NCI-H82 (cell line): ENCODE measurements at regions not wholly inside any gene's neighbourhood (a gene's known extent, or its start where the extent isn't known, plus 50 kb on each side); places are given as distances from the start of the nearest gene placed in this dataset.
A peak's percentile ranks its signal among the peaks of the same experiment; 100 is the strongest.

Experiments
- DNase-seq: peaks from one replicate; lab custom pipeline; 2025; lab: John Stamatoyannopoulos, UW

GRCh38 chr1:192949783-192950182 lies 109.4 kb downstream of the UCHL5 start:
- DNase-seq, result peak; percentile 74

- DNase-seq, result no peak
These were observed 108.2 kb downstream of the UCHL5 start for GRCh38 chr1:192950926-192951325.

GRCh38 chr1:192951691-192952460 lies 107.3 kb downstream of the UCHL5 start:
- no peak for DNase-seq

GRCh38 chr1:192952646-192953045 lies 106.5 kb downstream of the UCHL5 start:
- no peak for DNase-seq

GRCh38 chr1:192954705-192955265 lies 104.4 kb downstream of the UCHL5 start:
- no peak for DNase-seq

GRCh38 chr1:192958350-192958749 lies 100.8 kb downstream of the UCHL5 start:
- DNase-seq, result no peak

GRCh38 chr1:192958871-192959270 lies 100.3 kb downstream of the UCHL5 start:
- no peak for DNase-seq

GRCh38 chr1:192959657-192960186 lies 99.4 kb downstream of the UCHL5 start:
- no peak for DNase-seq
